ENCODE measurements at regions not wholly inside any gene's neighbourhood (a gene's known extent, or its start where the extent isn't known, plus 50 kb on each side); places are given as distances from the start of the nearest gene placed in this dataset.

DNA sequence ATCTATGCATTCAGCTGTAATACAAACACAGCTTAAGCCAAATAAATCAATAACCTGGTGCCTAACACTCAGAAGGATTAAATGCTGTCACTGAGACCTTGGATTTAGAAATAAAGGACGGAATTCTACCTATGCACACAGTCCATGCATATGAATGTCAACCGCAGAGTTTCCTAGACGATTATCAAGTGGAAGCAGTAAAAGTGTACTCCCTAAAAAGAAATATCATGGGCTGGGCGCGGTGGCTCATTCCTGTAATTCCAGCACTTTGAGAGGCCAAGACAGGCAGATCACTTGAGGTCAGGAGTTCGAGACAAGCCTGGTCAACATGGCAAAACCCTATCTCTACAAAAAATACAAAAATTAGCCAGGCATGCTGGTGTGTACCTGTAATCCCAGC, 188.2 kb upstream of the DYRK2 start:
- Histone ChIP-seq H3K27ac (no peak overlapping the region), H3K4me1 (replicated peaks) (no peaks in the 10 kb centered on the region), H3K4me3 (no peak overlapping the region), H3K9me3 (no peaks in the 10 kb centered on the region), H3K27me3 (replicated peaks; ENCODE audit: insufficient read depth) (no peaks in the 10 kb centered on the region), H3K36me3 (no peaks in the 10 kb centered on the region)
- 51% methylated on average over 6 of the region's 6 CpGs for WGBS
- intact Hi-C loops (cut with DNase I): no loop called here
- DNase-seq (ENCODE audit: low spot score): no peak
- TF ChIP-seq, protein P1, sequence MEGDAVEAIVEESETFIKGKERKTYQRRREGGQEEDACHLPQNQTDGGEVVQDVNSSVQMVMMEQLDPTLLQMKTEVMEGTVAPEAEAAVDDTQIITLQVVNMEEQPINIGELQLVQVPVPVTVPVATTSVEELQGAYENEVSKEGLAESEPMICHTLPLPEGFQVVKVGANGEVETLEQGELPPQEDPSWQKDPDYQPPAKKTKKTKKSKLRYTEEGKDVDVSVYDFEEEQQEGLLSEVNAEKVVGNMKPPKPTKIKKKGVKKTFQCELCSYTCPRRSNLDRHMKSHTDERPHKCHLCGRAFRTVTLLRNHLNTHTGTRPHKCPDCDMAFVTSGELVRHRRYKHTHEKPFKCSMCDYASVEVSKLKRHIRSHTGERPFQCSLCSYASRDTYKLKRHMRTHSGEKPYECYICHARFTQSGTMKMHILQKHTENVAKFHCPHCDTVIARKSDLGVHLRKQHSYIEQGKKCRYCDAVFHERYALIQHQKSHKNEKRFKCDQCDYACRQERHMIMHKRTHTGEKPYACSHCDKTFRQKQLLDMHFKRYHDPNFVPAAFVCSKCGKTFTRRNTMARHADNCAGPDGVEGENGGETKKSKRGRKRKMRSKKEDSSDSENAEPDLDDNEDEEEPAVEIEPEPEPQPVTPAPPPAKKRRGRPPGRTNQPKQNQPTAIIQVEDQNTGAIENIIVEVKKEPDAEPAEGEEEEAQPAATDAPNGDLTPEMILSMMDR (IDR thresholded peaks at IDR 0.05): no peak
- TF ChIP-seq POLR2AphosphoS5 (IDR thresholded peaks at IDR 0.05) (no peak), POLR2A (IDR thresholded peaks at IDR 0.05) (no peak)

DNA sequence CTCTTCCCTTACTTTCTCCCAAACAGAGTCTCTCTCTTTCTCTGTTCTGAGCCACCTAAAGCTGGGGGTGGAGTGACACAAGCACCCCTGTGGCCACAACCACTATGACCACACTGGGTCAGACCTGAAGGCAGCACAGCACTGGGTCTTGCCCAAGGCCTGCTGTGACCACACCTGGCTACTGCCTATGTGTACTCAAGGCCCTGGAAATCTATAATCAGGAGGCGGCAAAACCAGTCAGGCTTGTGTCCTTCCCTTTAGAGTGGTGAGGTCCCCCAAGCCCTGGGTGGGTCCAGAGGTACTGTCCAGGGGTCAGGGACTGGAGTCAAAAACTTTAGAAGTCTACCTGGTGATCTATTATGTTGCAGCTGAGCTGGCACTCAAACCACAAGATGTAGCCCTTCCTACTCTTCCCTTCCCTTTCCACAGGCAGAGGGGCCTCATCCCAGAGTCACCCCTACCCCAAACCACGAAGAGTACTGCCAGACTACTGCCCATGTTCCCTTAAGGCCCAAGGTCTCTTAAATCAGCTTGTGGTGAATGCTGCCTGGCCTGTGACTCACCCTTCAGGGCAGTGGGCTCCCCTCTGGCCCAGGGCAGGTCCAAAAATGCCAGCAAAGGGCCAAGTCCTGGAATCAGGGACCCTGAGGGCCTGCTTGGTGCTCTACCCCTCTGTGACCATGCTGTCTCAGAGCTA, 179.8 kb upstream of the DYRK2 start:
- H3K4me3 ChIP-seq: no peak overlapping the region
- WGBS: 80% methylated on average over 2 of the region's 2 CpGs
- H3K9me3 ChIP-seq: no peaks in the 10 kb centered on the region
- TF ChIP-seq, protein P1 (IDR thresholded peaks at IDR 0.05): no peak
- TF ChIP-seq POLR2AphosphoS5 (IDR thresholded peaks at IDR 0.05) (no peak), POLR2A (IDR thresholded peaks at IDR 0.05) (no peak)
- no peaks in the 10 kb centered on the region for H3K36me3 ChIP-seq
- H3K4me1 ChIP-seq (replicated peaks): no peaks in the 10 kb centered on the region
- DNase-seq (ENCODE audit: low spot score): no peak
- no peak overlapping the region for H3K27ac ChIP-seq
- H3K27me3 ChIP-seq (replicated peaks; ENCODE audit: insufficient read depth): no peaks in the 10 kb centered on the region
- intact Hi-C loops (cut with DNase I): no loop called here

DNA sequence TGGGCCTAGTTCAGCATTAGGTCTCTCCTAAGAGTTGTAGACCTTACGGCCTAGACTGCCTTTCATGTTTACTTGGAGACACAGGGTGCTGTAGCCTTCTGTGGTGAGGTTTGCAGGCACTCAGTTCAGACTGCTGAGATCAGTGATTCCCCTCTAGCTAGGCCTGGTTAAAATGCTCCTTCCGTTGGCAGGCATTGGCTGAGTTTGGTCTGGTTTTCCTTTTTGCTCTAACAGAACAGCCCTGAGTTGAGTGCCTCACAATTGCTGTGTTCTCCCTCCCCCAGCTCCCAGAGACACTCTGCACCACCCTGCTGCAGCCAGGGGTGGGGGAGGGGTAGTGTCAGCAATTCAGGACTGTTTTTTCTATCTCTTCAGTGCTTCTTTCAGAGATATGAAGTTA, 178.9 kb upstream of the DYRK2 start:
- intact Hi-C loops (cut with DNase I): no loop called here
- Histone ChIP-seq H3K27me3 (replicated peaks; ENCODE audit: insufficient read depth) (no peaks in the 10 kb centered on the region), H3K4me1 (replicated peaks) (no peaks in the 10 kb centered on the region), H3K36me3 (no peaks in the 10 kb centered on the region), H3K27ac (no peak overlapping the region), H3K9me3 (no peaks in the 10 kb centered on the region), H3K4me3 (no peak overlapping the region)
- TF ChIP-seq, protein P1 (IDR thresholded peaks at IDR 0.05): no peak
- TF ChIP-seq POLR2AphosphoS5 (IDR thresholded peaks at IDR 0.05): no peak
- no peak for TF ChIP-seq POLR2A (IDR thresholded peaks at IDR 0.05)
- 86% methylated on average over 2 of the region's 2 CpGs for WGBS
- DNase-seq (ENCODE audit: low spot score): no peak

DNA sequence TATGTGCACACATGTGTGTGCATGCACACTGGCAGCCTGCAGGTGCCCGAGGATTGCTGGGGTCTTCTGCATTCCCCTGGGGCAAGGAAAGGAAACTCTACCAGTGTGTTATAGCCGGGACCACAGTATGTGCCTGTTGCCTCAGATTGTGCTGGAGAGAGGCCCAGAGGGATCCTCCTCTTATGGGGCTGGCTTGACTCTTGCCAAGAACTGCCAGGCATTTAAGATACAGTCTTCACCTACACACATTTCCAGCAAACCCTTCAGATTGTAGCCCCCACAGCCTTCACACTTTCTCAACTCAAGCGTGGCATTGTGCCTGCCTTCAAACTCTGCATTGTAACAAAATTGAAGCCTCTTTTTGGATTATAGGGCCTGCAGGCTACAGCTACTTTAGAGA, 176.7 kb upstream of the DYRK2 start:
- Histone ChIP-seq H3K4me3 (no peak overlapping the region), H3K4me1 (replicated peaks) (no peaks in the 10 kb centered on the region), H3K27ac (no peak overlapping the region), H3K9me3 (no peaks in the 10 kb centered on the region), H3K36me3 (no peaks in the 10 kb centered on the region), H3K27me3 (replicated peaks; ENCODE audit: insufficient read depth) (no peaks in the 10 kb centered on the region)
- intact Hi-C loops (cut with DNase I): no loop called here
- 26% methylated on average over 3 of the region's 3 CpGs for WGBS
- TF ChIP-seq POLR2A (IDR thresholded peaks at IDR 0.05): no peak
- TF ChIP-seq POLR2AphosphoS5 (IDR thresholded peaks at IDR 0.05): no peak
- TF ChIP-seq, protein P1 (IDR thresholded peaks at IDR 0.05): no peak
- DNase-seq (ENCODE audit: low spot score): no peak

DNA sequence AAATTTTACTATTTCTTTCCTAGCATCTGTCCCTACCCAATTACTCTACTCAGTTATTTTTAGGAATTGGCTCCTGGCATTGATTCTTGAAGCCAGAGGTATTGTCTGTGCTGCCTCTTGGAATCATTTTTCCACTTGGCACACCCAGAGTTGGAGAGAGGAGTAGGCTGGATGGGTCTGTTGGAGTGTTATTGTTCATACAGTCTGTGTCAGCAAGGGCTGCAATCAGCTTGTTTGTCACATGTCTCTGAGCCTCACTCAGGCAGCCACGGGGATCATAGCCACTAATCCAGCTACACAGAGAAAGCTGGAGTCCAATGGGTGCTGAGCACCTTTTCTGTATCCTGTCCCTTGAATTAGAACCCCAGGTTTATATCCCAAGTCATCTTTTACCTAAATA, 176.0 kb upstream of the DYRK2 start:
- Histone ChIP-seq H3K9me3 (no peaks in the 10 kb centered on the region), H3K36me3 (no peaks in the 10 kb centered on the region), H3K4me1 (replicated peaks) (no peaks in the 10 kb centered on the region), H3K27ac (no peak overlapping the region), H3K27me3 (replicated peaks; ENCODE audit: insufficient read depth) (no peaks in the 10 kb centered on the region), H3K4me3 (no peak overlapping the region)
- DNase-seq (ENCODE audit: low spot score): no peak
- WGBS: 14% methylated on average over 1 of the region's 1 CpG
- TF ChIP-seq POLR2A (IDR thresholded peaks at IDR 0.05) (no peak), POLR2AphosphoS5 (IDR thresholded peaks at IDR 0.05) (no peak)
- TF ChIP-seq, protein P1 (IDR thresholded peaks at IDR 0.05): no peak
- intact Hi-C loops (cut with DNase I): no loop called here
